22Rv1 (cell line): ENCODE measurements at regions not wholly inside any gene's neighbourhood (a gene's known extent, or its start where the extent isn't known, plus 50 kb on each side); places are given as distances from the start of the nearest gene placed in this dataset.

Experiments used
- ZFX ChIP-seq: fragments of 450-650 bp; IDR thresholded peaks from 2 replicates; pipeline ENCODE4 v1.6.1; 2017; ENCODE audit warnings: antibody characterized with exemption, borderline replicate concordance
- TF ChIP-seq, protein P1 (sequence below): fragments of 450-650 bp; IDR thresholded peaks from 2 replicates; pipeline ENCODE4 v1.5.1; 2017; ENCODE audit warnings: mild to moderate bottlenecking

DNA sequence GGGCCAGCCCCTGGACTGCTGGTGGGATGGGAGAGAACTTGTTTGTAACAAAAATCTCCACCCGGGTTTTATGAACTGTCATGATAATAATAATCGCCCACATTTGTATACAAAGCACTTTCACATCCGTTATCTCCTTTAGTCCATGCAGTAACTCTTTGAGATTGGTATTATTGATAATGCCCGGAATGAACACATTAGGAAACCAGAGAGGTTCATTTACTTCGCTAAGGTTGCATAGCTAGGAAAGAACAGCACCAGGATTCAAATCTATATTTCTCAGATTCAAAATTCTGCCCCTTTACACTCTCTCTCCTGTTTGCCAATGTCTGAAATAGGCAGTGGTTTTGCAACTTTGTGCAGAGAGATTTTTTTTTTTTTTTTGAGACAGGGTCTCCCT, 131.4 kb downstream of the FOXD2 start:
- TF ChIP-seq, protein P1, sequence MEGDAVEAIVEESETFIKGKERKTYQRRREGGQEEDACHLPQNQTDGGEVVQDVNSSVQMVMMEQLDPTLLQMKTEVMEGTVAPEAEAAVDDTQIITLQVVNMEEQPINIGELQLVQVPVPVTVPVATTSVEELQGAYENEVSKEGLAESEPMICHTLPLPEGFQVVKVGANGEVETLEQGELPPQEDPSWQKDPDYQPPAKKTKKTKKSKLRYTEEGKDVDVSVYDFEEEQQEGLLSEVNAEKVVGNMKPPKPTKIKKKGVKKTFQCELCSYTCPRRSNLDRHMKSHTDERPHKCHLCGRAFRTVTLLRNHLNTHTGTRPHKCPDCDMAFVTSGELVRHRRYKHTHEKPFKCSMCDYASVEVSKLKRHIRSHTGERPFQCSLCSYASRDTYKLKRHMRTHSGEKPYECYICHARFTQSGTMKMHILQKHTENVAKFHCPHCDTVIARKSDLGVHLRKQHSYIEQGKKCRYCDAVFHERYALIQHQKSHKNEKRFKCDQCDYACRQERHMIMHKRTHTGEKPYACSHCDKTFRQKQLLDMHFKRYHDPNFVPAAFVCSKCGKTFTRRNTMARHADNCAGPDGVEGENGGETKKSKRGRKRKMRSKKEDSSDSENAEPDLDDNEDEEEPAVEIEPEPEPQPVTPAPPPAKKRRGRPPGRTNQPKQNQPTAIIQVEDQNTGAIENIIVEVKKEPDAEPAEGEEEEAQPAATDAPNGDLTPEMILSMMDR: no peak
- no peak for TF ChIP-seq ZFX
